Activated naive CD4-positive, alpha-beta T cell treated with anti-CD3 and anti-CD28 coated beads, Interleukin-2, amount 50 U/mL, for 16 hours (primary cell): ENCODE measurements at regions not wholly inside any gene's neighbourhood (a gene's known extent, or its start where the extent isn't known, plus 50 kb on each side); places are given as distances from the start of the nearest gene placed in this dataset.
"Not testable (repeated sequence)": the region's sequence is repeated elsewhere in the genome, so short reads cannot be mapped to it uniquely, and the experiment has no call there.

ENCODE experiments used
- DNase-seq: peaks from one replicate; pipeline ENCODE4 v3.0.0-alpha.2; 2020

GRCh38 chr9:62877987-62878386 is 1688.2 kb downstream of the SPATA31A7 start:
- DNase-seq = not testable (repeated sequence)

DNA sequence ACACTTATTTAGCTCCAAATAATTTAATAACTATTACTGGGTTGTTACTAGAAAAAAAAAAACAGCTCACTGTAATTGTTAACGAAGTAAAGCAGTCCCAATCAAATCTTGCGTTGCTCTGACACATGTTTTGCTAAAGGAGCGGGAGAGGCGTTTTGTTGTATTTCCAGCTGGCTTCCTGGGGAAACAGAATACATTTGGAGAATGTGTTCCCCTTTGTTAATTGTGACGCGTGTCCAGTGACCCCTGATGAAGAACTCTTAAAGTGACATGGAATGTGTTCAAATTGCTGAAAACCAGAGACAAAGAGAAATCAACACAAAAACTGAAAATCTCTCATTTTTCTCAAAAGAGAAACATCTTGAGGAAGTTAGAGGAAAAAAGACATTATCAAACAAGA is 1690.6 kb downstream of the SPATA31A7 start:
- not testable (repeated sequence) for DNase-seq

DNA sequence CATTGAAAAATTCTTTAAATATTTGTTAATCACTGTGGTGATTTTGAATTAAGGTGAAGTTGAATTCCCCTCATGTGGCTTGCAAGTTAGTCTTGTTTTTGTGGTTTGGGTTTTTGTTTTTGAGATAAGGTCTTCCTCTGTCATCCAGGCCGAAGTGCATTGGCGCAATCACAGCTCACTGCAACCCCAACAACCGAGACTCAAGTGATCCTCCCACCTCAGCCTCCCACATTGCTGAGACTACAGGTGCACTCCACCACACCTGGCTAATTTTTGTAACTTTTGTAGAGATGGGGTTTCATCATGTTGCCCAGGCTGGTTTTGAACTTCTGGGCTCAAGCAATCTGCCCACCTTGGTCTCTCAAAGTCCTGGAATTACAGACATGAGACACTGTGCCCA is 1691.1 kb downstream of the SPATA31A7 start:
- DNase-seq = not testable (repeated sequence)

GRCh38 chr9:62881811-62882210 is 1692.0 kb downstream of the SPATA31A7 start:
- not testable (repeated sequence) for DNase-seq

DNA sequence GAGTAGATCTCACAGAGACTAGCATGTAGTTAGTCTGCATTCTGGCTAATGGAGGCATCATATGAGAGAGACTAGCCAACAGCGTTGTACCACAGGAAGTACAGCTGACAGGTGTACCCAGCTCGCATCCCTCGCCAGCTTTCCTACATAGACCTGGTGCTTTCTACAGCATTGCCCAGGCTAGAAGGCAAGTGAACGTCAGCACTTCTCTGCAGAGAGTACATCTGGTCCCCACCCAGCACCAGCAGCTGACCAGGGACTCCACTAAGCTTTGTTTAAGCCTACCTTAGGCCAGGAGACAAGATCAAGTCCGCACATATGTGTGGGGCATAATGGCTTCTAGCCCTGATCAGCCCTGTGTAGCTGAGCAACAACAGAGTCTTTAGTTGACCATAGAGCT is 1692.9 kb downstream of the SPATA31A7 start:
- DNase-seq = not testable (repeated sequence)

- not testable (repeated sequence) for DNase-seq
These were observed 1706.9 kb downstream of the SPATA31A7 start for GRCh38 chr9:62896692-62897091.

DNA sequence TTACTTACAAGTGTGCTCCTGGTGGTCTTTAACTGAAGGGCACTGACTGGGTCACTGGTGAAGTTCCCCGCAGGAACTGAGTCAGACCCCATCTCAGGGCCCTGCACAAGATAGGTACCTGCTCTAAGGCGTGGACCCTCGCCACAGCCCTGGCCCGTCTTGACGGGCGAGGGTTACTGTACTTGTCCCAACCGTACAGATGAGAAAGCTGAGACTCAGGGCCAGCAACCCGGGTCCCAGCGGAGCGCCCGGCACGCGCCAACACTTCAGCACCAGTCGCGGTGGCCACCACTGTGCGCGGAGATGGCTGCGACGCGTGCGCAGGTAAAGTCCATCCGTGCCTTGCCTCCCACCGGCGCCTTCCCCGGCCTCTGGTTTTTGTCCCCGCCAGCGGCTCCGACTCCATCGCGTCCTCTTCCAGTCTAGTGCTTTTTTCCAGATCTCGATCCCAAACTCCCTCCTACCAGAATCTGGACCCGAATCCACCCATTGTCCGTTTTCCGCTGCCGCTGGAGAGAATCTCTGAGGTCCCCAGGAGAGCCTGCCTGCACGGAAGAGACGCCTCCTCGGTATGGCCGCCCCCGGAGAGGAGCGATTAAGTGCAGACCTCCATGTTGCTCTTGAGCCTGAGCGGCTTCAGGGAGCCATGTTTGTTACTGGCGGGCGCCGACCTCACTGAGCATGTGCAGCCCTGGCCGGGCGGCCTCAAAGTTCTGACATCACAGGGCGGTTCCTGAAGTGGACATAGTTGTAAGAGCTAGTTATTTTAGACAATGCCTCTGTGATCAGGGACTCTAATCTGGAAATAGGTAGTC is 1707.8 kb downstream of the SPATA31A7 start:
- DNase-seq = peak; percentile 42

GRCh38 chr9:62899666-62900065 is 1709.8 kb downstream of the SPATA31A7 start:
- not testable (repeated sequence) for DNase-seq

- not testable (repeated sequence) for DNase-seq
These were observed 1714.2 kb downstream of the SPATA31A7 start for GRCh38 chr9:62904061-62904460.

DNA sequence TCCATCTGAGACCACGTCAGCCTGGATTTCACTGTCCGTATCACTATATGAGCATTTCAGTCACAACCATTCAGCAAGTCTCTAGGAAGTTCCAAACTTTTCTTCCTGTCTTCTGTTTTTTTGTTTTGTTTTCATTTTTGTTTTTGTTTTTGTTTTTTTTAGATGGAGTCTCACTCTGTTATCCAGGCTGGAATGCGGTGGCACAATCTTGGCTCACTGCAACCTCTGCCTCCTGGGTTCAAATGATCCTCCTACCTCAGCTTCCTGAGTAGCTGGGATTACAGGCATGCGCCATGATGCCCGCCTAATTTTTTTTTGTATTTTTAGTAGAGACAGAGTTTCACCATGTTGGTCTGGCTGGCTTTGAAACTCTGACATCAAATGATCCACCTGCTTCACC is 1715.9 kb downstream of the SPATA31A7 start:
- not testable (repeated sequence) for DNase-seq

GRCh38 chr9:62907866-62908265 is 1718.0 kb downstream of the SPATA31A7 start:
- not testable (repeated sequence) for DNase-seq

- not testable (repeated sequence) for DNase-seq
These were observed 1718.4 kb downstream of the SPATA31A7 start for GRCh38 chr9:62908271-62908670.

- not testable (repeated sequence) for DNase-seq
These were observed 1719.6 kb downstream of the SPATA31A7 start for GRCh38 chr9:62909447-62909846.

- not testable (repeated sequence) for DNase-seq
These were observed 1722.4 kb downstream of the SPATA31A7 start for GRCh38 chr9:62912278-62912677.

GRCh38 chr9:62915168-62915567 is 1725.3 kb downstream of the SPATA31A7 start:
- DNase-seq = not testable (repeated sequence)

- DNase-seq = not testable (repeated sequence)
These were observed 1725.8 kb downstream of the SPATA31A7 start for GRCh38 chr9:62915661-62916060.

DNA sequence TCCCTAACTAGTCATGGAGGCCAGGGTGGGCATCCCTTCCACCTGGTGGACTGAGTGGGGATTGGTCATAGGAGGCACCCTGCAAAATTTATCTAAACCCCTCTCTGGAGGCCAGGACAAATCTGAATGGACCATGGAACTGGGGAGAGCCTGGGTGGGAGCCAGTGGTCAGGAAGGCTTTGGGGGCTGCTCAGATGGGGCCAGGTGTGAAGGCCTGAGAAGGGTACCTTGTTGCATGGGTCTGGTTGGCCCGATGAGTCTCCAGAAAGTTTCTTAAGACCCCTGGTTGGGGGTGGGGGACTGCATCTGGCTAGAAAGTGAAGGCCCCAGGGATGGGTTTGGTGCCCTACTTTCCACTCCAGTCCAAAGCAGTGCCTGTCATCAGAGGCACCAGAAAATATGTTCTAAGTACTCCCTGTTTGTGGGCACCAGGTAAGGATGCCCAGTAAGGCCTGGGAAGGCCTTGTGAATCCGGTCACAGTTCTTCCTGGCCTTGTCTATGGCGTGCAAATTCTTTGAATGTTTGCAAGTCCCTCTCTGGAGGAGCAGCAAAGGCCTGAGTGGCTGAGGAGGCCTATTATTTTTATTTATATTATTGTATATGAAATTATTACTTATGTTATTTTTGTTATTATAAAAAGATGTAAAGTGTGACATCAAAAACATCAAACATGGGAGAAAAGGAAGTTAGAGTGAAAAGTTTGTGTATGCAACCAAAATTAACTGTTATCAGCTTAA is 1729.0 kb downstream of the SPATA31A7 start:
- not testable (repeated sequence) for DNase-seq

GRCh38 chr9:62931484-62931883 is 1741.6 kb downstream of the SPATA31A7 start:
- not testable (repeated sequence) for DNase-seq

- DNase-seq = not testable (repeated sequence)
These were observed 1763.0 kb downstream of the SPATA31A7 start for GRCh38 chr9:62952840-62953239.
